CD4-positive, alpha-beta memory T cell (primary cell): ENCODE measurements at regions not wholly inside any gene's neighbourhood (a gene's known extent, or its start where the extent isn't known, plus 50 kb on each side); places are given as distances from the start of the nearest gene placed in this dataset.

Source experiments
- CTCF ChIA-PET: fragments of 350-600 bp; sonication (Branson Sonifier 250); formaldehyde crosslinking; loops from one replicate; lab custom pipeline; 2021; ENCODE audit warnings: inconsistent platforms; ENCODE audit not compliant: partially characterized antibody; lab: Charles Lee
- POLR2A ChIA-PET: fragments of 350-600 bp; sonication (Branson Sonifier 250); formaldehyde crosslinking; loops from one replicate; lab custom pipeline; 2021; ENCODE audit not compliant: partially characterized antibody; lab: Charles Lee
- DNase-seq, 5 donors: peaks; one replicate each; pipeline versions ENCODE4 v3.0.0 to v3.0.0-alpha.2; 2020 to 2022; ENCODE audit warnings: mixed read lengths in 1 of 5
- H3K27ac ChIP-seq: one replicate; pipeline ENCODE4 v1.7.0; 2013; ENCODE audit warnings: low read depth, low read length
- H3K27me3 ChIP-seq: 2 replicates; pipeline ENCODE4 v1.7.0; 2013; ENCODE audit warnings: mild to moderate bottlenecking, low read length, moderate library complexity; ENCODE audit not compliant: insufficient read depth
- H3K36me3 ChIP-seq: 2 replicates; pipeline ENCODE4 v1.7.0; 2013; ENCODE audit warnings: mild to moderate bottlenecking, low read length, moderate library complexity; ENCODE audit not compliant: insufficient read depth
- H3K4me1 ChIP-seq: 2 replicates; pipeline ENCODE4 v1.7.0; 2013; ENCODE audit warnings: mild to moderate bottlenecking, low read length, moderate library complexity; ENCODE audit not compliant: insufficient read depth
- H3K4me3 ChIP-seq, 2 donors: one replicate each; pipeline ENCODE4 v1.7.0; 2013; ENCODE audit warnings: low read length in 2 of 2, mild to moderate bottlenecking in 1 of 2
- H3K9me3 ChIP-seq, 2 donors: one replicate each; pipeline ENCODE4 v1.7.0; 2013; ENCODE audit warnings: low read length in 2 of 2, control low read depth in 1 of 2; ENCODE audit not compliant: control insufficient read depth in 1 of 2
- H3K27ac Mint-ChIP-seq, 7 donors: one replicate each; pipeline ENCODE4 v1.8.0; 2020 to 2021; ENCODE audit warnings: mixed read lengths in 7 of 7, mild to moderate bottlenecking in 6 of 7, inconsistent platforms in 3 of 7, moderate library complexity in 3 of 7
- H3K27me3 Mint-ChIP-seq, 2 donors: one replicate each; pipeline ENCODE4 v1.8.0; 2020 to 2021; ENCODE audit warnings: mixed read lengths in 2 of 2
- H3K36me3 Mint-ChIP-seq, 2 donors: one replicate each; pipeline ENCODE4 v1.8.0; 2020 to 2021; ENCODE audit warnings: mixed read lengths in 2 of 2, inconsistent platforms in 1 of 2, mild to moderate bottlenecking in 1 of 2
- H3K4me1 Mint-ChIP-seq, 4 donors: one replicate each; pipeline ENCODE4 v1.8.0; 2020 to 2021; ENCODE audit warnings: mixed read lengths in 4 of 4, mild to moderate bottlenecking in 1 of 4
- H3K4me3 Mint-ChIP-seq, 8 donors: one replicate each; pipeline ENCODE4 v1.8.0; 2020 to 2021; ENCODE audit warnings: mixed read lengths in 8 of 8, mild to moderate bottlenecking in 7 of 8, moderate library complexity in 6 of 8, inconsistent platforms in 3 of 8
- H3K9me3 Mint-ChIP-seq, 8 donors: one replicate each; pipeline ENCODE4 v1.8.0; 2020 to 2021; ENCODE audit warnings: mixed read lengths in 8 of 8, mild to moderate bottlenecking in 5 of 8, inconsistent platforms in 3 of 8, moderate library complexity in 1 of 8
- intact Hi-C: fragments of 100-400 bp; cut with micrococcal nuclease; formaldehyde crosslinking; loops from one replicate; pipeline ENCODE4 v1.15.1; 2023

GRCh38 chr4:100970414-100970813 lies 376.9 kb downstream of the PPP3CA start:
- H3K4me1 Mint-ChIP-seq: no peaks in the 10 kb centered on the region
- Histone ChIP-seq H3K27ac (no peak overlapping the region), H3K4me3 (no peak overlapping the region), H3K36me3 (no peaks in the 10 kb centered on the region), H3K9me3 (no peaks in the 10 kb centered on the region), H3K4me1 (no peaks in the 10 kb centered on the region), H3K27me3 (no peaks in the 10 kb centered on the region)
- H3K27me3 Mint-ChIP-seq: peaks cover 0 to 6% of the 10 kb centered on the region in 2 donors
- H3K9me3 Mint-ChIP-seq: no peaks in the 10 kb centered on the region
- no peak overlapping the region for H3K4me3 Mint-ChIP-seq
- intact Hi-C loops: no loop called here
- ChIA-PET CTCF (no interaction called here), POLR2A (no interaction called here)
- DNase-seq: no peak
- H3K36me3 Mint-ChIP-seq: no peaks in the 10 kb centered on the region
- H3K27ac Mint-ChIP-seq: no peak overlapping the region

DNA sequence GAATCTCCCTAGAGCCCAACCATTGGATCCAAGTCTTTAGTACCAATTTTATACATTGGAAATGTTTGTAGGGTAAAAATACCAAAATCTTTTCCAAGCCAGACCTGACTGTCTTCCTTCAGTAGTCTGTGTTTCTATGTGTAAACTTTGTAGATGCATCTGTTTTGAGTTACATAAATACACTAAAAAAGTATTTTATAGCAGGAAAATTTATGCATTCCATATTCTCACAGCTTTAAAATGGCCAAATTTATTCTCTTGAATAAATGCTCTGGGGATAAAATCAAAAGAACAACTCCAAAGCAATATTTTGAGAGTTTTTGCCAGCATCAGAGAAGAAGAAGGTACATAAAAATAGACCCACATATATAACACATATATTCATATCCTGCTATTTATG lies 377.4 kb downstream of the PPP3CA start:
- Mint-ChIP-seq H3K36me3 (no peaks in the 10 kb centered on the region), H3K27ac (no peak overlapping the region), H3K4me1 (no peaks in the 10 kb centered on the region), H3K27me3 (peaks cover 0 to 6% of the 10 kb centered on the region in 2 donors), H3K4me3 (no peak overlapping the region), H3K9me3 (no peaks in the 10 kb centered on the region)
- DNase-seq: no peak
- H3K27me3 ChIP-seq: no peaks in the 10 kb centered on the region
- no peaks in the 10 kb centered on the region for H3K9me3 ChIP-seq
- H3K4me1 ChIP-seq: no peaks in the 10 kb centered on the region
- H3K27ac ChIP-seq: no peak overlapping the region
- no peak overlapping the region for H3K4me3 ChIP-seq
- no peaks in the 10 kb centered on the region for H3K36me3 ChIP-seq
- POLR2A ChIA-PET: no interaction called here
- CTCF ChIA-PET: no interaction called here
- intact Hi-C loops: no loop called here

GRCh38 chr4:100968046-100968445 lies 379.3 kb downstream of the PPP3CA start:
- Mint-ChIP-seq H3K4me1 (no peaks in the 10 kb centered on the region), H3K27ac (no peak overlapping the region), H3K27me3 (peaks cover 0 to 6% of the 10 kb centered on the region in 2 donors), H3K36me3 (no peaks in the 10 kb centered on the region), H3K9me3 (no peaks in the 10 kb centered on the region), H3K4me3 (no peak overlapping the region)
- Histone ChIP-seq H3K4me1 (no peaks in the 10 kb centered on the region), H3K36me3 (no peaks in the 10 kb centered on the region), H3K27me3 (no peaks in the 10 kb centered on the region), H3K27ac (no peak overlapping the region), H3K4me3 (no peak overlapping the region), H3K9me3 (no peaks in the 10 kb centered on the region)
- no peak for DNase-seq
- POLR2A ChIA-PET: no interaction called here
- intact Hi-C loops: no loop called here
- CTCF ChIA-PET: no interaction called here

DNA sequence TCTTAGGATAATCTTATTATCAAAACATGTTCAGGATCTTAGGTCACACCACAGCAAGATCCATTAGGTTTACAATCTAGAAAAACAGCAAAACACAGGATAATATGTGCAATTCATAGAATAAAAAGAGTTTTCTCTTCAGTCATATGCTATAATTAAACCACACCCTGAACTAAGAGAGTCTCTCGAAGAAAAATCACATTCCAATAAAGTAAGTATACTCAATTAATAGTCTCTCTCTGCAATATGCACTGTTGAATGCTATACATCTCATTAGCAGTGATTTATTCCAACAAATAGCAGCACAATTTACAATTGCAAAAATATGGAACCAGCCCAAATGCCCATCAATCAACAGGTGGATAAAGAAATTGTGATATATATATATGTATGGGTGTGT lies 383.7 kb downstream of the PPP3CA start:
- POLR2A ChIA-PET: no interaction called here
- H3K4me3 Mint-ChIP-seq: no peak overlapping the region

DNA sequence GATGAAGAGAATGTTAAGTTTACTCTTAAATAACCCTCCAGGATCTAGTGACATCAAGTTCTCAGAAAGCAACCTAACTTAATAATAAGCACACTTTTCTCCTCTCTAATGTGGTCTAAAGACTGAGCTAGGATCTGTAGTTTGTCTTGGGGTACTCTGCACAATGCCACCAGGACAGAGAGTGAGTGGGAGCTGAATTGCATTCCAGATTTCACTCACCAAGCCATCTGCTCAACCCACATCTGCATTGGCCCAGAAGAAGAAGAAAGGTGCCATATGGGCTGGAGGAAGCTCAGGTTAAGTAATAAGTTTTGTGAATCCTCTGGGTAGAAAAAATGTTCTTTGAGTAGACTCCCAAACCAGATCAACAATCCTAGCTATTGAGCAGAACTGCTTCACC lies 384.6 kb downstream of the PPP3CA start:
- intact Hi-C loops: no loop called here
- no peak overlapping the region for H3K27ac Mint-ChIP-seq
- Histone ChIP-seq H3K27me3 (no peaks in the 10 kb centered on the region), H3K9me3 (no peaks in the 10 kb centered on the region), H3K4me3 (no peak overlapping the region), H3K4me1 (no peaks in the 10 kb centered on the region), H3K27ac (no peak overlapping the region), H3K36me3 (no peaks in the 10 kb centered on the region)
- H3K4me1 Mint-ChIP-seq: no peaks in the 10 kb centered on the region
- H3K9me3 Mint-ChIP-seq: no peaks in the 10 kb centered on the region
- no peaks in the 10 kb centered on the region for H3K36me3 Mint-ChIP-seq
- H3K27me3 Mint-ChIP-seq: peaks cover 0 to 1% of the 10 kb centered on the region in 2 donors
- POLR2A ChIA-PET: no interaction called here
- no peak for DNase-seq
- no peak overlapping the region for H3K4me3 Mint-ChIP-seq
- CTCF ChIA-PET: no interaction called here

More for the DNA sequence above, 383.7 kb downstream of the PPP3CA start:
- Histone ChIP-seq H3K4me1 (no peaks in the 10 kb centered on the region), H3K27me3 (no peaks in the 10 kb centered on the region), H3K9me3 (no peaks in the 10 kb centered on the region), H3K36me3 (no peaks in the 10 kb centered on the region), H3K4me3 (no peak overlapping the region), H3K27ac (no peak overlapping the region)
- no peak for DNase-seq
- H3K27ac Mint-ChIP-seq: no peak overlapping the region
- H3K27me3 Mint-ChIP-seq: peaks cover 0 to 1% of the 10 kb centered on the region in 2 donors
- H3K4me1 Mint-ChIP-seq: no peaks in the 10 kb centered on the region
- H3K9me3 Mint-ChIP-seq: no peaks in the 10 kb centered on the region
- CTCF ChIA-PET: no interaction called here
- intact Hi-C loops: no loop called here
- H3K36me3 Mint-ChIP-seq: no peaks in the 10 kb centered on the region

GRCh38 chr4:100960232-100960631 lies 387.1 kb downstream of the PPP3CA start:
- Histone ChIP-seq H3K4me3 (no peak overlapping the region), H3K9me3 (no peaks in the 10 kb centered on the region), H3K36me3 (no peaks in the 10 kb centered on the region), H3K27me3 (no peaks in the 10 kb centered on the region), H3K4me1 (no peaks in the 10 kb centered on the region), H3K27ac (no peak overlapping the region)
- Mint-ChIP-seq H3K27ac (no peak overlapping the region), H3K27me3 (no peaks in the 10 kb centered on the region), H3K9me3 (no peaks in the 10 kb centered on the region), H3K4me3 (no peak overlapping the region), H3K4me1 (peaks cover 0 to 3% (median 0%) of the 10 kb centered on the region in 4 donors), H3K36me3 (no peaks in the 10 kb centered on the region)
- ChIA-PET POLR2A (interaction anchor here (1.7 kb wide), 1 partner anchor 60 kb away, joined by 7 read pairs; no protein-coding TSS in a partner anchor), CTCF (no interaction called here)
- intact Hi-C loops: no loop called here
- DNase-seq: no peak

GRCh38 chr4:100954046-100954445 lies 393.3 kb downstream of the PPP3CA start:
- Histone ChIP-seq H3K27ac (no peak overlapping the region), H3K9me3 (no peaks in the 10 kb centered on the region), H3K27me3 (no peaks in the 10 kb centered on the region), H3K36me3 (no peaks in the 10 kb centered on the region), H3K4me1 (no peaks in the 10 kb centered on the region), H3K4me3 (no peak overlapping the region)
- no peak overlapping the region for H3K27ac Mint-ChIP-seq
- intact Hi-C loops: no loop called here
- H3K9me3 Mint-ChIP-seq: peaks cover 0 to 4% (median 0%) of the 10 kb centered on the region in 8 donors
- DNase-seq: no peak
- POLR2A ChIA-PET: no interaction called here
- H3K4me1 Mint-ChIP-seq: peaks cover 0 to 3% (median 0%) of the 10 kb centered on the region in 4 donors
- H3K4me3 Mint-ChIP-seq: no peak overlapping the region
- no peaks in the 10 kb centered on the region for H3K36me3 Mint-ChIP-seq
- CTCF ChIA-PET: interaction anchor here (1.3 to 1.4 kb wide), 2 partner anchors 19 to 777 kb away, joined by 3 to 4 read pairs; no protein-coding TSS in a partner anchor
- H3K27me3 Mint-ChIP-seq: peaks cover 0 to 3% of the 10 kb centered on the region in 2 donors

- H3K36me3 ChIP-seq: no peaks in the 10 kb centered on the region
- intact Hi-C loops: no loop called here
Measured at GRCh38 chr4:100953616-100954015, 393.7 kb downstream of the PPP3CA start.

More at GRCh38 chr4:100953616-100954015, 393.7 kb downstream of the PPP3CA start:
- Mint-ChIP-seq H3K27me3 (peaks cover 0 to 3% of the 10 kb centered on the region in 2 donors), H3K4me3 (no peak overlapping the region), H3K27ac (no peak overlapping the region), H3K36me3 (no peaks in the 10 kb centered on the region), H3K4me1 (peaks cover 0 to 3% (median 0%) of the 10 kb centered on the region in 4 donors), H3K9me3 (peaks cover 0 to 4% (median 0%) of the 10 kb centered on the region in 8 donors)
- no peaks in the 10 kb centered on the region for H3K27me3 ChIP-seq
- H3K4me3 ChIP-seq: no peak overlapping the region
- CTCF ChIA-PET: interaction anchor here (1.3 to 1.4 kb wide), 2 partner anchors 19 to 777 kb away, joined by 3 to 4 read pairs; no protein-coding TSS in a partner anchor
- no peak overlapping the region for H3K27ac ChIP-seq
- no peaks in the 10 kb centered on the region for H3K4me1 ChIP-seq
- POLR2A ChIA-PET: no interaction called here
- H3K9me3 ChIP-seq: no peaks in the 10 kb centered on the region
- no peak for DNase-seq
